ENCODE measurements at regions not wholly inside any gene's neighbourhood (a gene's known extent, or its start where the extent isn't known, plus 50 kb on each side); places are given as distances from the start of the nearest gene placed in this dataset.

DNA sequence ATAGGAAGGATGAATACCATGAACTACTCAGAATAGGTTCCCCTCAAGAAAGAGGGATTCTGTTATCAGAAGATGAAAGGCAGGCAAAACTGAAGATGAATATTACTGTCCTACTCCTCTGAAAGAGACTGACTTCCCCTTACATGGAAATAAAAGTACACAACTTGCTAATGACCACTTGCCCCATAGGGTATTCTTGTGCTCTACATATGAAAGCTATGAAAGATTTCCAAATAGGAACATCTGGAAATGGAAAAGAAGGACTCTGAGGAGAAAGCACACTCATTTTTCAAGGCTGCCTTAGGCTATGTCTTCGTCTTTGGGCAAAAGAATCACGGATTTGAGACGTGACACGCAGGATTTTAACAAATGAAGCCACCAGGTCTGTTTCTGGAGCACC, 170.1 kb upstream of the DAB1 start (continued):
- TF ChIP-seq, protein P1, sequence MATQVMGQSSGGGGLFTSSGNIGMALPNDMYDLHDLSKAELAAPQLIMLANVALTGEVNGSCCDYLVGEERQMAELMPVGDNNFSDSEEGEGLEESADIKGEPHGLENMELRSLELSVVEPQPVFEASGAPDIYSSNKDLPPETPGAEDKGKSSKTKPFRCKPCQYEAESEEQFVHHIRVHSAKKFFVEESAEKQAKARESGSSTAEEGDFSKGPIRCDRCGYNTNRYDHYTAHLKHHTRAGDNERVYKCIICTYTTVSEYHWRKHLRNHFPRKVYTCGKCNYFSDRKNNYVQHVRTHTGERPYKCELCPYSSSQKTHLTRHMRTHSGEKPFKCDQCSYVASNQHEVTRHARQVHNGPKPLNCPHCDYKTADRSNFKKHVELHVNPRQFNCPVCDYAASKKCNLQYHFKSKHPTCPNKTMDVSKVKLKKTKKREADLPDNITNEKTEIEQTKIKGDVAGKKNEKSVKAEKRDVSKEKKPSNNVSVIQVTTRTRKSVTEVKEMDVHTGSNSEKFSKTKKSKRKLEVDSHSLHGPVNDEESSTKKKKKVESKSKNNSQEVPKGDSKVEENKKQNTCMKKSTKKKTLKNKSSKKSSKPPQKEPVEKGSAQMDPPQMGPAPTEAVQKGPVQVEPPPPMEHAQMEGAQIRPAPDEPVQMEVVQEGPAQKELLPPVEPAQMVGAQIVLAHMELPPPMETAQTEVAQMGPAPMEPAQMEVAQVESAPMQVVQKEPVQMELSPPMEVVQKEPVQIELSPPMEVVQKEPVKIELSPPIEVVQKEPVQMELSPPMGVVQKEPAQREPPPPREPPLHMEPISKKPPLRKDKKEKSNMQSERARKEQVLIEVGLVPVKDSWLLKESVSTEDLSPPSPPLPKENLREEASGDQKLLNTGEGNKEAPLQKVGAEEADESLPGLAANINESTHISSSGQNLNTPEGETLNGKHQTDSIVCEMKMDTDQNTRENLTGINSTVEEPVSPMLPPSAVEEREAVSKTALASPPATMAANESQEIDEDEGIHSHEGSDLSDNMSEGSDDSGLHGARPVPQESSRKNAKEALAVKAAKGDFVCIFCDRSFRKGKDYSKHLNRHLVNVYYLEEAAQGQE (IDR thresholded peaks at IDR 0.05), result no peak

DNA sequence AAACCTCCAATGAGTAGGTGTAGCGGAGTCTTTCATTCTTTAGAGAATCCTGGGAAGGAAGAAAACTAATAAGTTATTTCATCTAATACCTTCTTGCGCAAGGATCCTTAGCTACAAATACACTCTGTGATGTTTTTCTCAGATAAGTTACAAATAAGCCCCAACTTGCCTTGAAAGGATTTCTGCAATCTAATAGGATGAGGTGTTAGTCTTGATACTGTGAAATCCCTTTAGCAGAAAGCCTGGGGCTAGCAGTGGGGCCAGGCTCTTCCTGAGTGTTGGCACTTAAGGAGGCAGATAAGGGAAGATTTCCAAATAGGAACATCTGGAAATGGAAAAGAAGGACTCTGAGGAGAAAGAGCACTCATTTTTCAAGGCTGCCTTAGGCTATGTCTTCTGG, 168.0 kb upstream of the DAB1 start:
- Histone ChIP-seq H3K9ac (ENCODE audit: low read depth in 1 of 2, low read length in 2 of 2) (no peak overlapping the region), H3K27me3 (ENCODE audit: control insufficient read depth in 4 of 4, insufficient read depth in 4 of 4, low read length in 3 of 4) (no peaks in the 10 kb centered on the region), H3K9me3 (ENCODE audit: control insufficient read depth in 4 of 4, low read length in 3 of 4) (no peaks in the 10 kb centered on the region), H3K27ac (ENCODE audit: low read depth in 1 of 2, low read length in 2 of 2) (no peak overlapping the region), H3K4me3 (ENCODE audit: low read depth in 1 of 3, low read length in 3 of 3) (no peak overlapping the region), H3K36me3 (ENCODE audit: control insufficient read depth in 4 of 4, insufficient read depth in 3 of 4, low read depth in 1 of 4, low read length in 3 of 4) (no peaks in the 10 kb centered on the region), H3K4me1 (ENCODE audit: control insufficient read depth in 4 of 4, insufficient read depth in 4 of 4, low read length in 3 of 4) (no peaks in the 10 kb centered on the region)
- no peak for TF ChIP-seq TAF1 (conservative IDR thresholded peaks at IDR 0.05)
- TF ChIP-seq HNF4G (IDR thresholded peaks at IDR 0.05), result no peak
- TF ChIP-seq RXRA (IDR thresholded peaks at IDR 0.05), result no peak
- TF ChIP-seq HNF4A (conservative IDR thresholded peaks at IDR 0.05), result no peak
- no peak for TF ChIP-seq RAD21 (IDR thresholded peaks at IDR 0.05)
- no peak for TF ChIP-seq EGR1 (IDR thresholded peaks at IDR 0.05; ENCODE audit: low read depth in 2 of 2)
- TF ChIP-seq JUND (IDR thresholded peaks at IDR 0.05), result no peak
- no peak for TF ChIP-seq NR2F2 (IDR thresholded peaks at IDR 0.05)
- no peak for TF ChIP-seq YY1 (IDR thresholded peaks at IDR 0.05)
- TF ChIP-seq, protein P1 (IDR thresholded peaks at IDR 0.05), result no peak
- TF ChIP-seq, protein P2, sequence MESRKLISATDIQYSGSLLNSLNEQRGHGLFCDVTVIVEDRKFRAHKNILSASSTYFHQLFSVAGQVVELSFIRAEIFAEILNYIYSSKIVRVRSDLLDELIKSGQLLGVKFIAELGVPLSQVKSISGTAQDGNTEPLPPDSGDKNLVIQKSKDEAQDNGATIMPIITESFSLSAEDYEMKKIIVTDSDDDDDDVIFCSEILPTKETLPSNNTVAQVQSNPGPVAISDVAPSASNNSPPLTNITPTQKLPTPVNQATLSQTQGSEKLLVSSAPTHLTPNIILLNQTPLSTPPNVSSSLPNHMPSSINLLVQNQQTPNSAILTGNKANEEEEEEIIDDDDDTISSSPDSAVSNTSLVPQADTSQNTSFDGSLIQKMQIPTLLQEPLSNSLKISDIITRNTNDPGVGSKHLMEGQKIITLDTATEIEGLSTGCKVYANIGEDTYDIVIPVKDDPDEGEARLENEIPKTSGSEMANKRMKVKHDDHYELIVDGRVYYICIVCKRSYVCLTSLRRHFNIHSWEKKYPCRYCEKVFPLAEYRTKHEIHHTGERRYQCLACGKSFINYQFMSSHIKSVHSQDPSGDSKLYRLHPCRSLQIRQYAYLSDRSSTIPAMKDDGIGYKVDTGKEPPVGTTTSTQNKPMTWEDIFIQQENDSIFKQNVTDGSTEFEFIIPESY (IDR thresholded peaks at IDR 0.05), result no peak
- no peak for TF ChIP-seq FOXA2 (IDR thresholded peaks at IDR 0.05)
- TF ChIP-seq, protein P3, sequence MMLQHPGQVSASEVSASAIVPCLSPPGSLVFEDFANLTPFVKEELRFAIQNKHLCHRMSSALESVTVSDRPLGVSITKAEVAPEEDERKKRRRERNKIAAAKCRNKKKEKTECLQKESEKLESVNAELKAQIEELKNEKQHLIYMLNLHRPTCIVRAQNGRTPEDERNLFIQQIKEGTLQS (IDR thresholded peaks at IDR 0.05), result no peak
- TF ChIP-seq GABPA (IDR thresholded peaks at IDR 0.05 in 1 of 2, conservative IDR thresholded peaks at IDR 0.05 in 1 of 2), result no peak
- no peak for DNase-seq (ENCODE audit: low spot score)
- 99% methylated on average over 2 of the region's 2 CpGs for WGBS

All from liver (tissue), 7 donors.